ENCODE measurements at regions not wholly inside any gene's neighbourhood (a gene's known extent, or its start where the extent isn't known, plus 50 kb on each side); places are given as distances from the start of the nearest gene placed in this dataset.
"Not testable (repeated sequence)": the region's sequence is repeated elsewhere in the genome, so short reads cannot be mapped to it uniquely, and the experiment has no call there.

GRCh38 chr5:84791138-84791537 is 406.5 kb upstream of the EDIL3 start:
- no peaks in the 10 kb centered on the region for H3K4me1 ChIP-seq (ENCODE audit: insufficient read depth, insufficient read length)
- no peaks in the 10 kb centered on the region for H3K27me3 ChIP-seq (ENCODE audit: insufficient read depth, insufficient read length)
- no peak overlapping the region for H3K9ac ChIP-seq (ENCODE audit: insufficient read length, low read depth)
- no peaks in the 10 kb centered on the region for H3K9me3 ChIP-seq (ENCODE audit: insufficient read depth, low read length)
- TF ChIP-seq SUZ12 (IDR thresholded peaks at IDR 0.05; ENCODE audit: extremely low read depth, insufficient read depth, insufficient read length) (no peak), ZNF274 (IDR thresholded peaks at IDR 0.05; ENCODE audit: low read depth, low read length) (no peak), YY1 (IDR thresholded peaks at IDR 0.05; ENCODE audit: insufficient read depth, insufficient read length) (no peak)
- DNase-seq (ENCODE audit: low read depth, low spot score) = no peak
- no peaks in the 10 kb centered on the region for H3K36me3 ChIP-seq (ENCODE audit: insufficient read depth, insufficient read length, low read length)
- no peak overlapping the region for H3K4me3 ChIP-seq (ENCODE audit: insufficient read length, low read depth)

GRCh38 chr5:84790406-84790805 is 405.7 kb upstream of the EDIL3 start:
- no peak overlapping the region for H3K9ac ChIP-seq (ENCODE audit: insufficient read length, low read depth)
- no peaks in the 10 kb centered on the region for H3K4me1 ChIP-seq (ENCODE audit: insufficient read depth, insufficient read length)
- no peaks in the 10 kb centered on the region for H3K27me3 ChIP-seq (ENCODE audit: insufficient read depth, insufficient read length)
- H3K36me3 ChIP-seq (ENCODE audit: insufficient read depth, insufficient read length, low read length) = no peaks in the 10 kb centered on the region
- H3K4me3 ChIP-seq (ENCODE audit: insufficient read length, low read depth) = no peak overlapping the region
- TF ChIP-seq YY1 (IDR thresholded peaks at IDR 0.05; ENCODE audit: insufficient read depth, insufficient read length) (no peak), SUZ12 (IDR thresholded peaks at IDR 0.05; ENCODE audit: extremely low read depth, insufficient read depth, insufficient read length) (no peak), ZNF274 (IDR thresholded peaks at IDR 0.05; ENCODE audit: low read depth, low read length) (no peak)
- H3K9me3 ChIP-seq (ENCODE audit: insufficient read depth, low read length) = no peaks in the 10 kb centered on the region
- DNase-seq (ENCODE audit: low read depth, low spot score) = no peak

- no peak for DNase-seq (ENCODE audit: low read depth, low spot score)
- H3K9me3 ChIP-seq (ENCODE audit: insufficient read depth, low read length) = no peaks in the 10 kb centered on the region
- no peaks in the 10 kb centered on the region for H3K36me3 ChIP-seq (ENCODE audit: insufficient read depth, insufficient read length, low read length)
- no peak overlapping the region for H3K9ac ChIP-seq (ENCODE audit: insufficient read length, low read depth)
- no peaks in the 10 kb centered on the region for H3K27me3 ChIP-seq (ENCODE audit: insufficient read depth, insufficient read length)
- H3K4me1 ChIP-seq (ENCODE audit: insufficient read depth, insufficient read length) = no peaks in the 10 kb centered on the region
- TF ChIP-seq SUZ12 (IDR thresholded peaks at IDR 0.05; ENCODE audit: extremely low read depth, insufficient read depth, insufficient read length) = no peak
- no peak for TF ChIP-seq YY1 (IDR thresholded peaks at IDR 0.05; ENCODE audit: insufficient read depth, insufficient read length)
- TF ChIP-seq ZNF274 (IDR thresholded peaks at IDR 0.05; ENCODE audit: low read depth, low read length) = no peak
- H3K4me3 ChIP-seq (ENCODE audit: insufficient read length, low read depth) = no peak overlapping the region
These were observed 398.3 kb upstream of the EDIL3 start for GRCh38 chr5:84783003-84783402.

GRCh38 chr5:84779186-84779585 is 394.5 kb upstream of the EDIL3 start:
- TF ChIP-seq ZNF274 (IDR thresholded peaks at IDR 0.05; ENCODE audit: low read depth, low read length) = no peak
- TF ChIP-seq YY1 (IDR thresholded peaks at IDR 0.05; ENCODE audit: insufficient read depth, insufficient read length) = no peak
- TF ChIP-seq SUZ12 (IDR thresholded peaks at IDR 0.05; ENCODE audit: extremely low read depth, insufficient read depth, insufficient read length) = no peak
- H3K9me3 ChIP-seq (ENCODE audit: insufficient read depth, low read length) = no peaks in the 10 kb centered on the region
- DNase-seq (ENCODE audit: low read depth, low spot score) = no peak
- H3K36me3 ChIP-seq (ENCODE audit: insufficient read depth, insufficient read length, low read length) = no peaks in the 10 kb centered on the region
- no peak overlapping the region for H3K4me3 ChIP-seq (ENCODE audit: insufficient read length, low read depth)
- no peak overlapping the region for H3K9ac ChIP-seq (ENCODE audit: insufficient read length, low read depth)
- H3K4me1 ChIP-seq (ENCODE audit: insufficient read depth, insufficient read length) = no peaks in the 10 kb centered on the region
- H3K27me3 ChIP-seq (ENCODE audit: insufficient read depth, insufficient read length) = no peaks in the 10 kb centered on the region

GRCh38 chr5:84764227-84764626 is 379.5 kb upstream of the EDIL3 start:
- DNase-seq (ENCODE audit: low read depth, low spot score) = no peak
- H3K9ac ChIP-seq (ENCODE audit: insufficient read length, low read depth) = no peak overlapping the region
- H3K4me3 ChIP-seq (ENCODE audit: insufficient read length, low read depth) = no peak overlapping the region
- H3K36me3 ChIP-seq (ENCODE audit: insufficient read depth, insufficient read length, low read length) = no peaks in the 10 kb centered on the region
- H3K4me1 ChIP-seq (ENCODE audit: insufficient read depth, insufficient read length) = no peaks in the 10 kb centered on the region
- H3K27me3 ChIP-seq (ENCODE audit: insufficient read depth, insufficient read length) = no peaks in the 10 kb centered on the region
- H3K9me3 ChIP-seq (ENCODE audit: insufficient read depth, low read length) = no peaks in the 10 kb centered on the region
- TF ChIP-seq ZNF274 (IDR thresholded peaks at IDR 0.05; ENCODE audit: low read depth, low read length) = no peak
- no peak for TF ChIP-seq SUZ12 (IDR thresholded peaks at IDR 0.05; ENCODE audit: extremely low read depth, insufficient read depth, insufficient read length)
- no peak for TF ChIP-seq YY1 (IDR thresholded peaks at IDR 0.05; ENCODE audit: insufficient read depth, insufficient read length)

GRCh38 chr5:84758008-84758407 is 373.3 kb upstream of the EDIL3 start:
- Histone ChIP-seq H3K36me3 (ENCODE audit: insufficient read depth, insufficient read length, low read length) (no peaks in the 10 kb centered on the region), H3K9me3 (ENCODE audit: insufficient read depth, low read length) (no peaks in the 10 kb centered on the region), H3K4me1 (ENCODE audit: insufficient read depth, insufficient read length) (no peaks in the 10 kb centered on the region), H3K4me3 (ENCODE audit: insufficient read length, low read depth) (no peak overlapping the region), H3K27me3 (ENCODE audit: insufficient read depth, insufficient read length) (no peaks in the 10 kb centered on the region), H3K9ac (ENCODE audit: insufficient read length, low read depth) (no peak overlapping the region)
- TF ChIP-seq YY1 (IDR thresholded peaks at IDR 0.05; ENCODE audit: insufficient read depth, insufficient read length) (no peak), SUZ12 (IDR thresholded peaks at IDR 0.05; ENCODE audit: extremely low read depth, insufficient read depth, insufficient read length) (no peak), ZNF274 (IDR thresholded peaks at IDR 0.05; ENCODE audit: low read depth, low read length) (no peak)
- DNase-seq (ENCODE audit: low read depth, low spot score) = no peak

- Histone ChIP-seq H3K9ac (ENCODE audit: insufficient read length, low read depth) (no peak overlapping the region), H3K27me3 (ENCODE audit: insufficient read depth, insufficient read length) (no peaks in the 10 kb centered on the region), H3K9me3 (ENCODE audit: insufficient read depth, low read length) (no peaks in the 10 kb centered on the region), H3K4me3 (ENCODE audit: insufficient read length, low read depth) (no peak overlapping the region), H3K4me1 (ENCODE audit: insufficient read depth, insufficient read length) (no peaks in the 10 kb centered on the region), H3K36me3 (ENCODE audit: insufficient read depth, insufficient read length, low read length) (no peaks in the 10 kb centered on the region)
- no peak for DNase-seq (ENCODE audit: low read depth, low spot score)
- TF ChIP-seq ZNF274 (IDR thresholded peaks at IDR 0.05; ENCODE audit: low read depth, low read length) = no peak
- no peak for TF ChIP-seq YY1 (IDR thresholded peaks at IDR 0.05; ENCODE audit: insufficient read depth, insufficient read length)
- TF ChIP-seq SUZ12 (IDR thresholded peaks at IDR 0.05; ENCODE audit: extremely low read depth, insufficient read depth, insufficient read length) = no peak
These were observed 368.1 kb upstream of the EDIL3 start for GRCh38 chr5:84752780-84753179.

- Histone ChIP-seq H3K9ac (ENCODE audit: insufficient read length, low read depth) (no peak overlapping the region), H3K9me3 (ENCODE audit: insufficient read depth, low read length) (no peaks in the 10 kb centered on the region), H3K27me3 (ENCODE audit: insufficient read depth, insufficient read length) (no peaks in the 10 kb centered on the region), H3K4me3 (ENCODE audit: insufficient read length, low read depth) (no peak overlapping the region), H3K36me3 (ENCODE audit: insufficient read depth, insufficient read length, low read length) (no peaks in the 10 kb centered on the region), H3K4me1 (ENCODE audit: insufficient read depth, insufficient read length) (no peaks in the 10 kb centered on the region)
- DNase-seq (ENCODE audit: low read depth, low spot score) = no peak
- TF ChIP-seq ZNF274 (IDR thresholded peaks at IDR 0.05; ENCODE audit: low read depth, low read length) (no peak), YY1 (IDR thresholded peaks at IDR 0.05; ENCODE audit: insufficient read depth, insufficient read length) (no peak), SUZ12 (IDR thresholded peaks at IDR 0.05; ENCODE audit: extremely low read depth, insufficient read depth, insufficient read length) (no peak)
These were observed 363.6 kb upstream of the EDIL3 start for GRCh38 chr5:84748313-84748712.

GRCh38 chr5:84746280-84746679 is 361.6 kb upstream of the EDIL3 start:
- not testable (repeated sequence) for H3K4me3 ChIP-seq (ENCODE audit: insufficient read length, low read depth); H3K27me3 ChIP-seq (ENCODE audit: insufficient read depth, insufficient read length); H3K4me1 ChIP-seq (ENCODE audit: insufficient read depth, insufficient read length); H3K9ac ChIP-seq (ENCODE audit: insufficient read length, low read depth); H3K36me3 ChIP-seq (ENCODE audit: insufficient read depth, insufficient read length, low read length); H3K9me3 ChIP-seq (ENCODE audit: insufficient read depth, low read length); DNase-seq (ENCODE audit: low read depth, low spot score)
